ENCODE measurements at regions not wholly inside any gene's neighbourhood (a gene's known extent, or its start where the extent isn't known, plus 50 kb on each side); places are given as distances from the start of the nearest gene placed in this dataset.

DNA sequence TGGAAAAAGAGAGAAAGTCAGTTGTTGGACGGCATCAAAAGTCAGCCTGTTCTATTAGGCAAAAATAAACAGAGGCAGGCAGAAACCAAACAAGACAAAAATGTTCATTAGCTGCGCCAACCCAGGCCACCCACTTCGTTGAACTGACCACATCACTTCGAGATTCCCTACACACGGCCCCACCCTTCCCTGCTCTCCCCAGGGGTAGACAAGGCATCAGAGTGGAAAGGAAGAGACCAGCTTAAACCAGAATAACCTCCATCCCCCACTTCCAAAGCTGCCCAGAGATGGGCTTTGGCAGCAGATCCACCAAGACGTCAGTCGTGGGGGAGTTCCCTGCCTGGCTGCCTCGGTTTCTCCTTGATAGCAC, 204.6 kb upstream of the TSHZ3 start:
- TF ChIP-seq CREB1 (IDR thresholded peaks at IDR 0.05; ENCODE audit: low read depth) (no peak), CEBPB (IDR thresholded peaks at IDR 0.05) (no peak), NFIC (IDR thresholded peaks at IDR 0.05) (no peak), REST (IDR thresholded peaks at IDR 0.05; ENCODE audit: low read depth) (no peak), TEAD4 (IDR thresholded peaks at IDR 0.05) (no peak), TCF12 (IDR thresholded peaks at IDR 0.05; ENCODE audit: low read depth) (no peak), YY1 (IDR thresholded peaks at IDR 0.05; ENCODE audit: low read depth) (no peak), EP300 (IDR thresholded peaks at IDR 0.05; ENCODE audit: borderline replicate concordance) (no peak), ZBTB7A (IDR thresholded peaks at IDR 0.05; ENCODE audit: low read depth) (no peak)
- TF ChIP-seq, protein P1, sequence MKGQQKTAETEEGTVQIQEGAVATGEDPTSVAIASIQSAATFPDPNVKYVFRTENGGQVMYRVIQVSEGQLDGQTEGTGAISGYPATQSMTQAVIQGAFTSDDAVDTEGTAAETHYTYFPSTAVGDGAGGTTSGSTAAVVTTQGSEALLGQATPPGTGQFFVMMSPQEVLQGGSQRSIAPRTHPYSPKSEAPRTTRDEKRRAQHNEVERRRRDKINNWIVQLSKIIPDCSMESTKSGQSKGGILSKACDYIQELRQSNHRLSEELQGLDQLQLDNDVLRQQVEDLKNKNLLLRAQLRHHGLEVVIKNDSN (IDR thresholded peaks at IDR 0.05) = no peak

Measured in Ishikawa (cell line).